Spleen (tissue), 7 donors: ENCODE measurements at regions not wholly inside any gene's neighbourhood (a gene's known extent, or its start where the extent isn't known, plus 50 kb on each side); places are given as distances from the start of the nearest gene placed in this dataset.

ENCODE experiments used
- CTCF ChIP-seq, 11 experiments: fragments of 200-600 bp in 7 of 11; fragments of 450-650 bp in 4 of 11; sonication (generic) in 4 of 11; IDR thresholded peaks in 8 of 11; conservative IDR thresholded peaks in 3 of 11; 1 replicate in 7 of 11; 2 replicates in 4 of 11; pipeline versions ENCODE4 v1.4.0 to v1.8.0; 2016 to 2021; ENCODE audit warnings: antibody characterized with exemption in 11 of 11, inconsistent platforms in 4 of 11, mild to moderate bottlenecking in 1 of 11
- POLR2AphosphoS5 ChIP-seq, 3 donors: sonication (generic); formaldehyde crosslinking; IDR thresholded peaks; one replicate each; pipeline ENCODE4 v1.5.1; 2017; ENCODE audit warnings: antibody characterized with exemption in 3 of 3
- donor health status: DM: no; HTN: no; CAD: no; lungs with moderate emphysema.
- donor health status: DM: no; HTN: no; CAD: no.
- donor health status: DM: no; HTN: no; CAD: no.

- TF ChIP-seq CTCF (IDR thresholded peaks at IDR 0.05 in 8 of 11, conservative IDR thresholded peaks at IDR 0.05 in 3 of 11) (no peak), POLR2AphosphoS5 (IDR thresholded peaks at IDR 0.05) (no peak)
These were observed 1436.4 kb downstream of the SUCLG1 start for GRCh38 chr2:83022631-83023210.
